CD4-positive, alpha-beta T cell treated with Interleukin-15 for 4 hours (primary cell): ENCODE measurements at regions not wholly inside any gene's neighbourhood (a gene's known extent, or its start where the extent isn't known, plus 50 kb on each side); places are given as distances from the start of the nearest gene placed in this dataset.
"Not testable (repeated sequence)": the region's sequence is repeated elsewhere in the genome, so short reads cannot be mapped to it uniquely, and the experiment has no call there.

Experiments
- DNase-seq: peaks from one replicate; pipeline ENCODE4 v3.0.0-alpha.2; 2020; ENCODE audit warnings: low spot score

DNA sequence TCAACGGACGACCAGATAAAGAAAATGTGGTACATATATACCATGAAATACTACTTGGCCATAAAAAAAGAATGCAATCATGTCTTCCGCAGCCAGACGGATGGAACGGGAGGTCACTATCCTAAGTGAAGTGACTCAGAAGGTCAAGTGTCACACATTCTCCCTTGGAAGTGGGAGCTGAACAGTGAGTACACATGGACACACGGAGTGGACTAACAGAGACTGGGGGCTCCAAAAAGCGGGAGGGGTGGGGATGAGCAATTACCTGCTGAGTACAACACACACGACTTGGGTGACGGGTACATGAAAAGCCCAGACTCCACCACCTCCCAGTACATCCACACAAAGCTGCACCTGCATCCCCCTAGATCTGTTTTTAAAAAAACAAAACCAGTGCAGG lies 62.5 kb upstream of the TNK2 start:
- DNase-seq = not testable (repeated sequence)

DNA sequence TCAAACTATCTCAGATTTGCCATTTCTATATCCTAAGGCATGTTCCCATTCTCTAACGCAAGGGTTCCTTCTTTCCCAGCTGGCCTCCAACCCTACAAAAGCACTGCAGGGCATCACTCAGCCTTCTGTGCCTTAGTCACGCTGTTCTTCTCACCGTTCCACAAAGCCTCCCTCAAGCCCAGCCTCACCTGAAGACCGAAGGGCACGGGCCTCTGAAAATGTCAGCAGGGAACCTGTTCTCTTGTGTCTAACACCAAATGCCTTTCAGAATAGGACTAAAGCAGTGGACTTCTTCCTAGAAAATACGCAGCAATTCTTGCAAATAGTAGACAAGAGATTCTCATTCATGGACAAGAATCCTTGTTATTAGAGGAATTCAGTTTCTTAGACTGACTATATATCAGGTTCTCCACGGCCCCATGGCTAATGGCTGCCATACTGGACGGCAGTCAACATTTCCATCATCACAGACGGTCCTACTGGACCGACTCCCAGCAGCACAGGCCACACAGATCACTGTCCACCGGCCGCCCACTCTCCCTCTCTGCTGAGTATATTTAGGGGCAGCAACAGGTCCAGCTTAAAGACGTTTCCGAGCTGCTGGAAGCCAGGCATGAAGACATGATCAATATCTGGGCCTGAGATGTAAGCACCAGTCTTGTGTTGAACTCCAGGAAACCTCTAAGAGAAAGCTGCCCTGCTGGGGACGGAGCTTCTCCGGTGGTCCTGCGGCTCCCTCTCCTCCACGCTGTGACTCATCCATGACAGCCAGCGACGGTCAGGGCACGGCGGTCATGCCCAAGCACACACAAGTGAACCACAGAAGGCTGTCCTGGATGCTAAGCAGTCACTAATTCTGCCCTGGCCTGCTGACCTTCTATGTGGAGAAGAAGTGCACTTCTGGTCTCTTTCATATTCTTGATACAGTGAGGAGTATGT lies 61.8 kb upstream of the TNK2 start:
- DNase-seq = not testable (repeated sequence)

DNA sequence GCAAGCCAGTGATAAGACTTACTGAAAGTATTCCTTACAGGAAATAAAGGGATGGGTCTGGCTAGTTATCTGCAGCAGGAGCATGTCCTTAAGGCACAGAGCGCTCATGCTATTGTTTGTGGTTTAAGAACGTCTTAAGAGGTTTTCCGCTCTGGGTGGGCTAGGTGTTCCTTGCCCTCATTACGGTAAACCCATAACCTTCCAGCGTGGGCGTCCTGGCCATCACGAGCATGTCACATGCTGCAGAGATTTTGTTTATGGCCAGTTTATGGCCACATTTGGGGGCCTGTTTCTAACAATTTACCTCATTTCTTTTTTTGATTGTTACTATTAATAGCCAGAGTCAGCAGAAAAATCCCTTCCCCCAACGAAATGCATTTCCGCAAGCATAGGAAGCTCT lies 61.0 kb upstream of the TNK2 start:
- not testable (repeated sequence) for DNase-seq

DNA sequence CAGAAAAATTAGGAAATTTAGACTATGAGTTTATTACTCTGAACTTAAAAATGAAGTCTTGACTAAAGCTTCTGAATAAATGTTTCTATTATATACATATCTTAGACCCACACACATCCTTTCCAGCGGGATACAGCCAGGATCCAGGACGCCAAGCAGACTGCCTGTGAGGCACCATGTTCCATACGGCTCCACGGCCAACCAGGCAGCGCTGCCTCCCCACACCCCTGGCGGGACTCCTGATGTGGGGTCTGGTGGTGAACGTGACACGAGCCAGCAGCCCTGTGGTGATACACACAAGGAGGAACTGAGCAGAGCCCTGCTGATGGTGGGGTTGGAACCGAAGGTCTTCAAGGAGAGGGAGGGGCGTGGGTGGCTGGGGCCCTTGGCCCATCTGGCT lies 59.8 kb upstream of the TNK2 start:
- not testable (repeated sequence) for DNase-seq

DNA sequence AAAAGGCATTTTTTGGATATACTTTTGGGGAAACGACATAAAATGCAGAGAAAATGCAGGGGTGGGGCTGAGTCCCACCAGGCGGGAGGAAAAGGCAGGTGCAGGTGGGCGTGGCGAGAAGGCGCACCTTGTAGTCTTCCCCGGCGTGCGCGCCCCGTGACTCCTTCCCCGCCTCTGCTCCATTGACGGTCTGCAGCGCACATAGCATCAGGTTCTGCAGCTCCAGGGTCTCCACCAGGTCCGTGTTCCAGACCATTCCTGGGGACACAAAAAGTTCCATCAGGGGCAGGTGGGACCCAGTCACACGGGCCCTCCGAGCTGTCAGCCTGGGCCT lies 59.0 kb upstream of the TNK2 start:
- not testable (repeated sequence) for DNase-seq

DNA sequence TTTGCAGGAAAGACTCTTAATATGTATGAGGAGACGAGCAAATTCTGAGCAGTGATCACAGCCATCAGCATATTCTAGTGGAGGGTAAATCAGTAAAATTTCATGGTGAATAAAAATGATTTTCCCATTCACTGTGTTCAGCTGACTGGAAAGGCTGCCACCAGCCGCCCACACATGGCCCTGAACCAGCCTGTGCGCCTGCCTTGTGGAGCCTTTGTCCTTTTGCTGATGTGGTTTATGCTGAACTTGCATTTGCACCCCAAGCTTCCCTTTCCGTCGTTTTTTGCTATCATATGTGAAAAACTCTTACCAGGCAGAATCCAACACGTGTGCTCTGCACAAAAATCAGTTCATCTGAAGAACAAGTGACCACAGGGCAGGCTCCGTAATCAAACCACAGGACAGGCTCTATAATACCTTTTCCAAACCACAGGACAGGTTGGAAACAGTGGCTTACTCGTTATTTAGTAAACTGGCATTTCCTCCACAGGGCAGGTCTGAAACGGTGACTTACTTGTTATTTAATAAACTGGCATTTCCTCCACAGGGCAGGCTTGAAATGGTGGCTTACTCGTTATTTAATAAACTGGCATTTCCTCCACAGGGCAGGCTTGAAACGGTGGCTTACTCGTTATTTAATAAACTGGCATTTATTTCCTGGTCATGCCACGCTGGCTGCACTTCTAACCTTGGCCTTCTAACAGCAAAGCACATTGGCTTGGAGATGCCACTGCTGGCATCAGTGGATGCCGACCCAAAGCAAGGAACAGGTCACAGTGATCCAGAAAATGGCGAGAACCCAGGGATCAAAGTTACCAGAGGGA lies 58.4 kb upstream of the TNK2 start:
- DNase-seq = not testable (repeated sequence)

DNA sequence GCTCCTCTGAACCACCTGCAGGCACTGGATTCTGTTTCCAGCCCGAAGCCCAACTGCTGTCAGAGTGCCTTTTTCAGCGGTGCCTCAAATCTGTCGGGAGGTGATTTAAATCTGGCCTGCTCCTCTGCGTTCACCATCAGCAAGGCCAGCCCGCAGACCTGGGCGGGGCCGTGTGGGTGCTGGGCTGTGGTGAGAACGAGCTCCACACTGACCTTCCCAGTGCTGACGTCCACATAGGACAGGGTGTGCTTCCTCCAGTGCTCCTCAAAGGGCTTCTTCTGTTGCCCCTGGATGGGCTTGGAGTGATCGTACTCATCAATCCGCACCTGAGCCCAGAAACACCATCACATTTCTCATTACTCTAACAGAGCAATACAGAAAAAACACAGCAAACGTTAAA lies 56.9 kb upstream of the TNK2 start:
- not testable (repeated sequence) for DNase-seq

DNA sequence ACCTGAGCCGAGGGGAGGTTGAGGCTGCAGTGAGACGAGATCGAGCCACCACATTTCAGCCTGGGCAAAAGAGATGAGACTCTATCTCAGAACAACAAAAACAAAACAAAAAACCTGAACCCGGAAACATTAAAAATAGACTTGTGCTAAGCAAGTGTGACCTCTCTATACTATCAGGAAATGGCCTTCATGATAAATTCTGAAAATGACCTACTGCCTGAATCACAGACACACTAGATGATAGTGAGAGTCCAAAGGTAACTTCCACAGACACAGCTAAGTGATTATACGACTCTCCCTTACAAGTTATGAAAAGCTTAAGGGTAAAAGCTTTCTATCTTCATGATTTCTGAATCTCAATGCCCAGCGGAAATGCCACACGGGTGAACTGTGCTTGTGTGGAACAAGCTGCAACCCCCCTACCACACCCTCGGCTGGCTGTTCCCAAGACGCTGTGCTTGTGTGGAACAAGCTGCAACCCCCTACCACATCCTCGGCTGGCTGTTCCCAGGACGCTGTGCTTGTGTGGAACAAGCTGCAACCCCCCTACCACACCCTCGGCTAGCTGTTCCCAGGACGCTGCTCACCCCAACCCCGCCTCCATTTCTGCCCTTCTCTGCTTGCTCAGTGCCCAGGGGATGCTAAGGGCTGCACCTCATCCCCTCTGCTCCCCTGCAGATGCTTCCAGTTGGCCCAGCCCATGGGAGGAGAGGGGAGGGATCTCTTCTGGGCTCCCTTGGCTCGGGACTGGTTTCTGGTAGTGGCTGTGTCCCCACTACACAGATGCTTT lies 56.2 kb upstream of the TNK2 start:
- not testable (repeated sequence) for DNase-seq

DNA sequence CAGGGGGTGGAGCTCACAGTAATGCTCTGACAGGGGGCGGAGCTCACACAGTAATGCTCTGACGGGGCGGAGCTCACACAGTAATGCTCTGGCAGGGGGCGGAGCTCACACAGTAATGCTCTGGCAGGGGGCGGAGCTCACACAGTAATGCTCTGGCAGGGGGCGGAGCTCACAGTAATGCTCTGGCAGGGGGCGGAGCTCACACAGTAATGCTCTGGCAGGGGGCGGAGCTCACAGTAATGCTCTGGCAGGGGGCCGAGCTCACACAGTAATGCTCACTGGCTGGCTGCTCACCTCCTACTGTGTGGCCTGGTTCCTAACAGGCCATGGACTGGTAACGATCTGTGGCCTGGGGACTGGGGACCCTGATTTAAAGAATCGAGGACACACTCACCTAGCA lies 53.9 kb upstream of the TNK2 start:
- not testable (repeated sequence) for DNase-seq

DNA sequence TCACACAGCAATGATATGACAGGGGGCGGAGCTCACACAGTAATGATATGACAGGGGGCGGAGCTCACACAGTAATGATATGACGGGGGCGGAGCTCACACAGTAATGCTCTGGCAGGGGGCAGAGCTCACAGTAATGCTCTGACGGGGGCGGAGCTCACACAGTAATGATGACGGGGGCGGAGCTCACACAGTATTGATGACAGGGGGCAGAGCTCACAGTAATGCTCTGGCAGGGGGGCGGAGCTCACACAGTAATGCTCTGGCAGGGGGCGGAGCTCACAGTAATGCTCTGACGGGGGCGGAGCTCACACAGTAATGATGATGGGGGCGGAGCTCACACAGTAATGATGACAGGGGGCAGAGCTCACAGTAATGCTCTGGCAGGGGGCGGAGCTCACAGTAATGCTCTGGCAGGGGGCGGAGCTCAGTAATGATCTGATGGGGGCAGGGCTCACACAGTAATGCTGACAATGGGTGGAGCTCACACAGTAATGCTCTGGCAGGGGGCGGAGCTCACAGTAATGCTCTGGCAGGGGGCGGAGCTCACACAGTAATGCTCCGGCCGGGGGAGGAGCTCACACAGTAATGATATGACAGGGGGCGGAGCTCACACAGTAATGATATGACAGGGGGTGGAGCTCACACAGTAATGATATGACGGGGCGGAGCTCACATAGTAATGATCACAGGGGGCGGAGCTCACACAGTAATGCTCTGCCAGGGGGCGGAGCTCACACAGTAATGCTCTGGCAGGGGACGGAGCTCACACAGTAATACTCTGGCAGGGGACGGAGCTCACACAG lies 52.8 kb upstream of the TNK2 start:
- not testable (repeated sequence) for DNase-seq

DNA sequence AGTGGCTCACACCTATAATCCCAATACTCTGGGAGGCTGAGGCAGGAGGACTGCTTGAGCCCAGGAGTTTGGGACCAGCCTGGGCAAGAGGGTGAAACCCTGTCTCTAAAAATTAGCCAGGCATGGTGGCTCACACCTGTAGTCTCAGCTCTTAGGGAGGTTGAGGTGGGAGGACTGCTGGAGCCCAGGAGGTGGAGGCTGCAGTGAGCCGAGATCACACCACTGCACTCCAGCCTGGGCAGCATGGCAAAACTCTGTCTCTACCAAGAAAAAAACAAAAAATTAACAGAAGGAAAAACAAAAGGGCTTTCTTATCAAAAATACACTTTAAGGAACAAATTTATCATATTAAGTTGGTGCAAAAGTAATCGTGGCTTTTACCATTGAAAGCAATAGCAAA lies 51.8 kb upstream of the TNK2 start:
- DNase-seq = not testable (repeated sequence)

DNA sequence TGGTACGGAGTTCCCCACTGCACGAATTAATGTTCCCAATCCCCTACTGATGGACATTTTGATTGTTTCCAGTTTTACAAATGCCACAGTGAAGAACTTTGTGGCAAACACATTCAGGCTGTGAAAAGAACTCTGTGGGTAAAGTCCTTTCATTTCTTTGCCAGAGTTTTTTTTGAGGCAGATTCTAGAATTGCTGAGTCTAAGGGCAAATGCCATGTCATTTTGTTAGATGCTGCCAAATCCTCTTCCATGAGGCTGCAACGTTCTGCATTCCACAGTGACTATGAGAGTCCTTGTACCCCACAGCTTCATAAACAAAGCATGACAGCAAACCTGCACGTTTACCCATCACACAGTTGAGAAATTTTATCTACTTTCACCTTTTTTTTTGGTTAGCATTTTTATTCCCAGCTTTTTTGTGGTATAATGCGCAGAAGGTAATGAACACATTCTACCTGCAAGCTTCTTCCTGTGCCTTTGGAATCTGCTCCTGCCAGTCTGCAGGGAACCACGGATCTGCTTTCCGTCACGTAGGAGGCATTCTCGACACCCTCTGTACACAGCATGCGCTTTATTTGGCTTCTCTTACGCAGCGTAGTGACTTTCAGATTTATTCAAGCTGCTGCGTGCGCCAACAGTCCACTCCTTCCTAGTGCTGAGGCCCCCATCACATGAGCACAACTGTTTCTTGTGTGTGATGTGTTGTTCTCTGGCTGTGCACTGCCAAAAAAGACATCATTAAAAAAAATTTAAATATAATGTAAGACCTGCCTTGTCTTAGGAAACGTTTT lies 51.2 kb upstream of the TNK2 start:
- not testable (repeated sequence) for DNase-seq

DNA sequence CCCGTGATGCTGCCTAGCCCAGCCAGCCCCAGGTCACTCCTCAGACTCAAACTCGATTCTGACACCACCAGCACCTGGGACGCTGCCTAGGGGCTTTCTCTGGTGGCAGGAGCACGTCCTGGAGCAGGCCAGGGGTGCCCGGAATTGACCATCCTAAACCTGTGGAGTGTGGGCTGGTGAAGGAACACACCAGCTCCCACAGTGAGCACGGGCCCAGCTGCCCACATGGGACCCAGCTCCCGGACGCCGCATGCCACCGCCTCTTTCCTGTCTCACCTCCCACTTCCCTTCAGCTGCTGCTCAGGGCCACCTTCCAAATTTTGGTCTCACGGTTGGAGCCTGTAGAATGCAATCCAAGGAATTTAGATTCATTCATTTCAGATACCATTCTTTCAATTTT lies 50.4 kb upstream of the TNK2 start:
- not testable (repeated sequence) for DNase-seq
